GM06990 (cell line): ENCODE measurements at regions not wholly inside any gene's neighbourhood (a gene's known extent, or its start where the extent isn't known, plus 50 kb on each side); places are given as distances from the start of the nearest gene placed in this dataset.

Experiments
- DNase-seq: peaks from one replicate; pipeline ENCODE4 v3.0.0-alpha.2; 2011; ENCODE audit not compliant: insufficient read length; ENCODE audit errors: extremely low read depth
- H3K27me3 ChIP-seq: replicated peaks from 2 replicates; pipeline ENCODE4 v1.6.0; 2011; ENCODE audit warnings: low read length; ENCODE audit not compliant: control insufficient read depth, insufficient read depth
- H3K36me3 ChIP-seq: 2 replicates; pipeline ENCODE4 v1.5.1; 2011; ENCODE audit warnings: low read length; ENCODE audit not compliant: control insufficient read depth, insufficient read depth
- H3K4me3 ChIP-seq: replicated peaks from 2 replicates; pipeline ENCODE4 v1.5.1; 2011; ENCODE audit warnings: low read depth, mild to moderate bottlenecking, control low read depth, low read length
- TF ChIP-seq, protein P1 (sequence below): IDR thresholded peaks from 2 replicates; pipeline ENCODE4 v1.5.1; 2011; ENCODE audit warnings: low read length, control low read depth, mild to moderate bottlenecking, inconsistent platforms; ENCODE audit not compliant: insufficient read depth, poor library complexity, severe bottlenecking

DNA sequence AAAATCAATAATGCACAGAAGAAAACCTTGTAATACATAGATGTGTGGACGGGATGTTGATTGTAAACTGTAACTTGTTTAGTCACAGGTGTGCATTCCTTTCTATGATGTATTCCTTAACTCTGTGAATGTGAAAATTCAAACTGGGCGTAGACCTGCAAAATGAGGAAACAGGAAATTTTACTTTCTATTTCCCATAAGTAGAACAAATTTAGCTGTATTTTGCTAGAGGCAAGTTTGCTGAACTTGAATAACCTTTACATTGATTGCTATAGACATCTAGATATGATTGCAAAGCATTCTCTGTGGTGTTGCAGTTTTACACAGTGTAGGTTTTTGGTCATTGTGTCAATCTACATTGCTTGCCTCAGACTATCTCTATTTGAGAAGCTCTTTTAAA lies 368.4 kb upstream of the MAN1A1 start:
- Histone ChIP-seq H3K4me3 (no peak overlapping the region), H3K27me3 (no peaks in the 10 kb centered on the region), H3K36me3 (no peaks in the 10 kb centered on the region)
- no peak for DNase-seq
- TF ChIP-seq, protein P1, sequence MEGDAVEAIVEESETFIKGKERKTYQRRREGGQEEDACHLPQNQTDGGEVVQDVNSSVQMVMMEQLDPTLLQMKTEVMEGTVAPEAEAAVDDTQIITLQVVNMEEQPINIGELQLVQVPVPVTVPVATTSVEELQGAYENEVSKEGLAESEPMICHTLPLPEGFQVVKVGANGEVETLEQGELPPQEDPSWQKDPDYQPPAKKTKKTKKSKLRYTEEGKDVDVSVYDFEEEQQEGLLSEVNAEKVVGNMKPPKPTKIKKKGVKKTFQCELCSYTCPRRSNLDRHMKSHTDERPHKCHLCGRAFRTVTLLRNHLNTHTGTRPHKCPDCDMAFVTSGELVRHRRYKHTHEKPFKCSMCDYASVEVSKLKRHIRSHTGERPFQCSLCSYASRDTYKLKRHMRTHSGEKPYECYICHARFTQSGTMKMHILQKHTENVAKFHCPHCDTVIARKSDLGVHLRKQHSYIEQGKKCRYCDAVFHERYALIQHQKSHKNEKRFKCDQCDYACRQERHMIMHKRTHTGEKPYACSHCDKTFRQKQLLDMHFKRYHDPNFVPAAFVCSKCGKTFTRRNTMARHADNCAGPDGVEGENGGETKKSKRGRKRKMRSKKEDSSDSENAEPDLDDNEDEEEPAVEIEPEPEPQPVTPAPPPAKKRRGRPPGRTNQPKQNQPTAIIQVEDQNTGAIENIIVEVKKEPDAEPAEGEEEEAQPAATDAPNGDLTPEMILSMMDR, result no peak

DNA sequence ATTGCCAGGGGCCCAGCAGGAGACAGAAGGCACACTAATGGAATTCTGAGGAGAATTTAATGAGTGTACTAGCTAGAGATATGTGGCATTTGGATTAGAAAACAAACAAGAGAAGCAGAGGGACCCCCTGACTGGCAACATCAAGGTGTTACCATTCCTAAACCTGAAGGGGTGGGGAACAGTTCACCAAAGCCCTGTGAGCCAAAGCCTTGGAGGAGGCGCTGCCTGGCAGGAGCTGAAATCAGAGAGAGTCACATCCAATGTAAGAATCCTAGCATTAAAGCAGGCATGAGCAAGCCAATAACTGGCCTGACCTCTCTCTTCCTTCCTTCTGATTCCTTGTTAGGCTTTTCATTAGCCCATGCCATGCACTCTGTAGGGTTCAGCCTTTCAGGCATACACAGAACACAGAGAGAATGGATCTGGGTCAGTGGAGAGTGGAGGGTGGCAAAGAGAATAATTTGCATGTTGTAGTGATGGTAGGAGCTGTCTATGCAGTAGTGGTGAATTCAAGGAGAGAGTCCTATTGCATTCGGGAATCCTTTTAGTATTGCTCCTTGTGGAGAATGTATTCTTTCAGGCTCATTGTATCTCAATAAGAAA lies 367.2 kb upstream of the MAN1A1 start:
- Histone ChIP-seq H3K36me3 (no peaks in the 10 kb centered on the region), H3K4me3 (no peak overlapping the region), H3K27me3 (no peaks in the 10 kb centered on the region)
- TF ChIP-seq, protein P1, result no peak
- DNase-seq, result no peak

DNA sequence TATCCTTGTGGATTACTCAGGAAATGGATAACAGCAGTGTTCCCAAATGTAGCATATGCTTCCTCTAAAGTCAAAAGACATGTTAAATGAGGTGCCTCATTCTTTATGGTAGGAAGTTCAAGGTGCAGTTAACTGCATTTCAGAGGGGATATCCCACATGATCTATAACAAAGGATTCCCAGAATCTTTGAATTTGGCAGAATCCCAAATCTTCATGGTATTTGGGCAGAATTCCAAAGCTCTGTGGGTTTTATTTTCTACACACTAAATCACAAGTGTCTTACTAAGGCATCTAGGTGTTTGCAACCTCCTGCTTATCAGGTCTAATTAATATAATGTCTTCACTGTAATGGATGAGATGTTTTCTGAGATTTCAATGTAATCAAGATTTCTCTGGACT lies 364.3 kb upstream of the MAN1A1 start:
- H3K36me3 ChIP-seq, result no peaks in the 10 kb centered on the region
- no peak for DNase-seq
- H3K27me3 ChIP-seq, result no peaks in the 10 kb centered on the region
- TF ChIP-seq, protein P1, result no peak
- H3K4me3 ChIP-seq, result no peak overlapping the region

DNA sequence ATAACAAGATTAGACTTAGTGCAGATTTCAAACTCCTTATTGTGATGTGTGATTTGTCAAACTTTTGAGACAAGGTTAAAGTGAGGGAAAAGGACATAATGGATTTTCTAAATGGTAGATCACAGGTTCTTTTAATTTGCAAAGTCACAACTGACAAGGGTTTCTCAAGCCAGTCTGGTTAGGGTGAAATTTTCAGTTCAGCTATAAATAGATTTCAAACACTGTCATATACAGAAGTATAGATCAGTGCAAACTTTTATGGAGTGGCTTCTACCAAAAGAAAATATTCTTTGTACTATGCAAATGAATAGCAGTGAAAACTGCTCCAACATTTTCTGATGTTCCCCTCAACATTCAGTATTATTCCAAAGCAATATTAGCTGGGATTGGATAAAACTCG lies 337.1 kb upstream of the MAN1A1 start:
- no peak overlapping the region for H3K4me3 ChIP-seq
- TF ChIP-seq, protein P1, result no peak
- no peaks in the 10 kb centered on the region for H3K27me3 ChIP-seq
- no peak for DNase-seq
- H3K36me3 ChIP-seq, result no peaks in the 10 kb centered on the region

DNA sequence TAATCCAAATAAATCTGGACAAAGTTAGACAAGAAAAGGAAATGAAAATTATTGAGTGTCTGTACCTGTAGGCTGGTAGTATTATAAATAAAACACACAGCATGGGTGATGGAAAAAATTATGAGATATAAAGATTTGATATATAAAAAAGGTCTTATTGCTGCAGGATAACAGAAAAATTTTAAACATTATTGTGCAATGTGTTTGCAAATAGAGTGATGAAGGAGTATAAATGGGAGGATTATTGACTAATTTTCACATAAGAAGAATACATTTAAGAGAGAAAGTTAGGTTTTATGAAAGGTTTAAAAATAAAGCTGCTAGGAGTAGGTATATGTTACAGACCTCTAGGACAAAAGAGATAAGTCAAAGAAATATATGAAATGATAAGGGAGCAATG lies 336.7 kb upstream of the MAN1A1 start:
- TF ChIP-seq, protein P1, result no peak
- H3K4me3 ChIP-seq, result no peak overlapping the region
- no peaks in the 10 kb centered on the region for H3K36me3 ChIP-seq
- no peak for DNase-seq
- H3K27me3 ChIP-seq, result no peaks in the 10 kb centered on the region

DNA sequence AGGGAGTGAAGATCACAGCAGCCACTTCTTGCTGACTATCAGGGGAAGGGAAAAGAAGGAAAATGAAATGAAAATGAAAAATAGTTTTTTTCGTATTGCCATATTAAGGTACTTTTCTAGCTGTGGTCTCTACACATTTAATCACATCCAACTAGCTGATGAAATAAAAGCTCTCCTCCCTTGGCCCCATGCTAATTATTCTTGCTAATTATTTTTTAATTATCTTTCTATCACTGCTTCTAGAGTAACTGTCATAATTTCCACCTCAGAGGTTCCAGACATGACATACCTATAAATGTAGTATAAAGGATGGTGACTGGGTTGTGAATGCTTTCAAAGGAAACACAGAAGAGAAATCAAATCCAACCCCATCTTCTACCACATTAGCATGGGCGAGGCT lies 334.1 kb upstream of the MAN1A1 start:
- no peak for DNase-seq
- H3K36me3 ChIP-seq, result no peaks in the 10 kb centered on the region
- TF ChIP-seq, protein P1, result no peak
- H3K4me3 ChIP-seq, result no peak overlapping the region
- no peaks in the 10 kb centered on the region for H3K27me3 ChIP-seq
